Inferior parietal cortex (tissue), 1 donor: ENCODE measurements at regions not wholly inside any gene's neighbourhood (a gene's known extent, or its start where the extent isn't known, plus 50 kb on each side); places are given as distances from the start of the nearest gene placed in this dataset.
"Not testable (repeated sequence)": the region's sequence is repeated elsewhere in the genome, so short reads cannot be mapped to it uniquely, and the experiment has no call there.

Experiments
- DNase-seq: peaks from one replicate; pipeline ENCODE4 v3.0.0-alpha.2; 2016; ENCODE audit errors: extremely low spot score

DNA sequence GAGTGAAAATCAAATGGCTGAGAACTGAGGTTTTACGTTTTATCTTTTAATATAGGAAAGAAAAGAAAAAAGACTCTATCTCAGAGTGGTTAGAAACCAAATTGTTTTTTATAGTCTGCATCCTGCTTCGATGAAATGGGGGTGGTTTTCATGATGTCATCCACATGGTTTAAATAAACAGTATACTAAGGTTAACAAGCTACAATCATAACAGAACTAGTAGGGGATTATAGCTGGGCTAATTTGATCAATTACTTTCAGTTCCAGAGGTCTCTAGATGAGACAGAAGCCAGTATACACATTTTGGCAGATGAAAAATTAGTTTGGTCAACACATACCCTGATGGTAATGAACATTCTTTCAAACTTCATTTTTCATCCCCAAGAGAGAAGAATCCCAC lies 106.3 kb upstream of the SNX2 start:
- DNase-seq = no peak

DNA sequence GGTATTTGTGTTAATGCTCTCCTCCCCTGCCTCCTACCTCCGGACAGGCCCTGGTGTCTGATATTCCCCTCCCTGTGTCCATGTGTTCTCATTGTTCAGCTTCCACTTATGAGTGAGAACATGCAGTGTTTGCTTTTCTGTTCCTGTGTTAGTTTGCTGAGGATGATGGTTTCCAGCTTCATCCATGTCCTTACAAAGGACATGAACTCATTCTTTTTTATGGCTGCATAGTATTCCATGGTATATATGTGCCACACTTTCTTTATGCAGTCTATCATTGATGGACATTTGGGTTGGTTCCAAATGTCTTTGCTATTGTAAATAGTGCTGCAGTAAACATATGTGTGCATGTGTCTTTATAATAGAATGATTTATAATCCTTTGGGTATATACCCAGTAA lies 105.2 kb upstream of the SNX2 start:
- DNase-seq = not testable (repeated sequence)

- DNase-seq = no peak
These were observed 101.5 kb upstream of the SNX2 start for GRCh38 chr5:122673343-122673742.

DNA sequence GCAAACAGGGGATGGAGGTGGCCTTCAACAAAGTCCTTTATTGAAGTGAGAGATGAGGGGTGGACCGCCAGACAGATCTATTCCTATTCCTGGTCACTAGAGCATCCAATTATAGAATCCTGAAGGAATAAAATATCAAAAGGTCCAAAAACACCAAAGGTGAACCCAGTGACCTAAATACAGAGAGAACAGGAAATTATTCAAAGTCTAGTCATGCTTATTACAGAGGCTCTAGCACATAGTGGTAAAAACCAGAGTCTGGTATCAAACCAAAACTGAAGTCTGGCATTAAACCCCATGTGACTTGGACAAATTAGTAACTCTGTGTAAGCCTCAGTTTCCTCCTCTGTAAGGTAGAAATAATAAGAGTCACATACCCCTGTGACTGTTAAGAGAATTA lies 100.5 kb upstream of the SNX2 start:
- DNase-seq = no peak

GRCh38 chr5:122680623-122681350 lies 94.1 kb upstream of the SNX2 start:
- DNase-seq = no peak

DNA sequence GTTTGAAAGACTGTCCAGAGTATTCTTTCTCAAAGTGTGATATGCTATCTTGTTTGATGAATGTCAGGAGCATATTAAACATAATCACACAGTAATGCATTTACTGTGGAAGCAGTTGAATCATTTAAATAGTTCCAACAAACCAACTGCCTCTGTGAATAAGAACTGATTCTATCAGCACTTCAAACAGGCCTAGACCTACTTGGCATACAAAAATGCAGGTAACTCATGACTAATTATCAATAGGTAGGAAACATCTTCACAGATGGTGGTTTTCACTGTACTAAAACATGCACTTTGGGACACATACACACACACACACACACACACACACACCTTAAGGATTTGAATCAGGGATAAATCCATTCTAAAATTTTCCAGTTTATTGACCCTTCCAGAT lies 91.2 kb upstream of the SNX2 start:
- DNase-seq = no peak

DNA sequence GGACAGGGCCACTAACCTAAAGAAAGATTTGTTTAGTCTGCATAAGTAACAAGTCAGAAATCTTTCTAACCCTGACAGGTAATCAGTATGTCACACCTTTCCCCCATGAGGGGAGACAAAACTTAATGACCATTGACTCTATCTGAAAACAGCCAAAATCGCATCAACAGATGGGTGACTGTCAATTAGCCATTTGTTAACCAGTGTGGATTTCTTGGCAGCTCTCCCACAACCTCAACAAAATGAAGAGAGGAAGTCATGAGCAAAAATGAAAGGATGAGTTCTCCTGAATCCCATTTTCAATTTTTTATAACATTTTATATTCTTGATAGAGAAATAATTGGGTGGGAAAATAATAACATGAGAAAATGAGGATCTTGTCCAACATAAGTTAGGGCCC lies 84.6 kb upstream of the SNX2 start:
- no peak for DNase-seq

GRCh38 chr5:122691931-122692330 lies 82.9 kb upstream of the SNX2 start:
- no peak for DNase-seq

DNA sequence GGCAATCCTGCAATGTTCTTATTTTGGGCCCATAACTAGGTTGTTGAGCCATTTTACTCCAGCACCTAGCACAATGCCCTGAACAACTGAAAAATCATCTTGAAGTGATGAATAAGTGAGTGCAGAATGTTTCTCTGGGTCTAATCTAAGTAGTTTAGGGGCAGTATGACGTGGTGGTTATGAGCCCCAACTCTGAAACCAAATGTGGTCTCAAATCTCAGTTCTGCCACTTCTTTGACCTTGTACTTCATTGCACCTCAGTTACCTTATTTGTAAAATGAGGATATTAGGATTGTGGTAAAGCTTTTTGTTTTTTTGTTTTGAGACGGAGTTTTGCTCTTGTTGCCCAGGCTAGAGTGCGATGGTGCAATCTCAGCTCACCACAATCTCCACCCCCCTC lies 80.9 kb upstream of the SNX2 start:
- DNase-seq = no peak

GRCh38 chr5:122694884-122695283 lies 80.0 kb upstream of the SNX2 start:
- no peak for DNase-seq

DNA sequence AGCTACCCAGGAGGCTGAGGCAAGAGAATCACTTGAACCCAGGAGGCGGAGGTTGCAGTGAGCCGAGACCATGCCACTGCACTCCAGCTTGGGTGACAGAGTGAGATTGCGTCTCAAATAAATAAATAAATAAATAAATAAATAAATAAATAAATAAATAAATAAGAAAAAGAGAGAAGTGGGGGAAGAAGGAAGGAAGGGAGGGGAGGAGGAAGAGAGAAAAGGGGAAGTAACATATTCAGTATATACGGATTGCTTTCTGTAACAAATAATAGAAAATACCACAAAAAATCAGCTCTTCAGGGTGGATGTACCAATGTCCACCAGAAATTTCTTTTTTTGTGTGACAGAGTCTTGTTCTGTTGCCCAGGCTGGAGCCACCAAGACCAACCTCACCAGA lies 78.1 kb upstream of the SNX2 start:
- not testable (repeated sequence) for DNase-seq

GRCh38 chr5:122697191-122697590 lies 77.7 kb upstream of the SNX2 start:
- DNase-seq = no peak

- DNase-seq = no peak
These were observed 75.7 kb upstream of the SNX2 start for GRCh38 chr5:122699201-122699600.

GRCh38 chr5:122701640-122702523 lies 73.0 kb upstream of the SNX2 start:
- no peak for DNase-seq

DNA sequence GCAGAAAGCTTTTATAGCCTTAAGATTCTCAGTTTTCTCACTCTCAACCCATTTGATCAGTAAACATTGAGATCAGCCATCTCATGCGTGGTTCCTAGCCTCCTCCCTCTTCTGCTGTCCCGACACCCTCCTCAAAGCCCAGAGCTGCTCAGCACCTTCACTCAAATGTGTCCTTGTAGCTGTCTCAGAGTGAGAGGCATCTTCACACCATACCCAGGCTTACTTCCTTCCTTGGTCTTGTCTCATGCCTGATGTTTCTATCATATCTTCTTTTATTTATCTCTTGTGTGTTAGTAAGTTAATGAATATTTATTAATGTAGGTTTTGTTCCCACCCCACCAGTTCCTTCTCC lies 72.4 kb upstream of the SNX2 start:
- no peak for DNase-seq

GRCh38 chr5:122703203-122703602 lies 71.7 kb upstream of the SNX2 start:
- no peak for DNase-seq

- peak; percentile 61 for DNase-seq
These were observed 70.4 kb upstream of the SNX2 start for GRCh38 chr5:122704247-122705036.

DNA sequence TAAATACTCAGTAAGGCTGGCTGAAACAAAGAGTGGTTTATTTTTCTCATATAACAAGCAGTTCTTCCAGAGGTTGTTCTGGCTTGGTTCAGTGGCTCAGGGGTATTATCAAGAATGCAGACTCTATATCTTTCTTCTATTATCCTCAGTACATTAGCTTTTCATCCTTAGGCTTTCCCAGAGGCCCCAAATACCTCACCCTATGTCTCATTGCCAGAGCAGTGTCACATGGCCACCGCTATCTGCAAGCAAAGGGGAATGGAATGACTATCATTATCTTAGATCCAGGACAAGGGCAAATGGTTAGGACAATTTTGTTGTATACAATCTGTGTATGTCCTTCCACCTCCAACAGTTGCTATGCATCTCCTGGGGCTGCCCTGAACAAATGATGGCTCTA lies 69.0 kb upstream of the SNX2 start:
- no peak for DNase-seq

DNA sequence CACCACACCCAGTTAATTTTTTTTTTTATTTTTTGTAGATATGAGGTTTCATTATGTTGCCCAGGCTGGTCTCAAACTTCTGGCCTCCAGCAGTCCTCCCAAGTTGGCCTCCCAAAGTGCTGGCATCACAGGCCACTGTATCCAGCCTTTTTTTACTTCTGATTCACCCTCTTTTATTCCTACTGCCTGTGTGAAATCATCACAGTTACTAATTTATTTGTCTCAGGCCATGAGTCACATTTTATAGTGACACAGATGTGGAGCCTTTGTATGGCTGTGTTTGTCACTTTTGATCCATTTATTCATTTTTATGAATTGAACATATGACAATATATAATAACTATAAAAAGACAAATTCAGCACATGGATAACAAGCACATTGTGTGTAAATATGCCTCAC lies 67.1 kb upstream of the SNX2 start:
- no peak for DNase-seq

- DNase-seq = no peak
These were observed 61.8 kb upstream of the SNX2 start for GRCh38 chr5:122713041-122713440.

DNA sequence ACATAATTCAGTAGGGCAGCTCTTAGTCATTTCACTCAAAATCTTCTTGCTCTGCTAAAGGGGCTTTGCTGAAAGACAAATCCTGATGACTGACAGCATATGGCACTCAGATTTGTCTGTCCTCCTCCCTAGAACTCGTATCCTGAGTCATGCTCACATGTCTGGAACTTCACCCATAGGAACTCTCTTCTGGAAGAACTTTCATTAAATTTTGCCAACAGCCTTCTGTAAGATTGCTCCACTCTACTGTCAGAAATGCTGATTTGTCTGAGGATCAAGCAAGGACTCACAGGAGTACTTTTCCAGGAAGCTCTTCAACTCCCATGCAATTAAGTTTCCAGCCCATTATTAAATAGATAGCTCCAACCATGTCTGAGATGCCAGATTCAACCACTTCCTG lies 59.8 kb upstream of the SNX2 start:
- no peak for DNase-seq

DNA sequence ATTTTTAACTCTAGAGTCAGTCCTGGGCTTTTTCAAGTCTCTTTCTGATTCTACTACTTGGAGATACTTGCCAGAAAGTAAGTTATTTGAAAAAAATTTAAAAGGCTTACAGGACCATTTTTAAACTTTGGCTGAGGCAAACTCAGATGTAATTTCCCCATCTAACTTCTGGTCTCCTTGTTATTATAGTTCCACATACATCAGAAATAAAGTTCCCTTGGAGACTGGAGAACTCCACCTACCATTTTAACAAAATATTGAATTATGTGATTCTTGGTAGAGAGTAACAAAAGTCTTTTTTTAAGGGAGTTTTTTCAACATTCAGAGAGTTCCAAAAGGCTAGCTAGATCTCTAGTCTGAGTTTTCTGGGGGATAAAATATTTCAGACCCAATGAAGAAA lies 56.3 kb upstream of the SNX2 start:
- no peak for DNase-seq
